Astrocyte (in vitro differentiated cells and primary cell): ENCODE measurements at regions not wholly inside any gene's neighbourhood (a gene's known extent, or its start where the extent isn't known, plus 50 kb on each side); places are given as distances from the start of the nearest gene placed in this dataset.

ENCODE experiments used
- EZH2 ChIP-seq: IDR thresholded peaks from 2 replicates; pipeline ENCODE4 v1.6.1; 2012; ENCODE audit warnings: mild to moderate bottlenecking, low read length, inconsistent platforms; ENCODE audit not compliant: insufficient read depth
- TF ChIP-seq, protein P1 (sequence below): IDR thresholded peaks from 2 replicates; pipeline ENCODE4 v1.5.1; 2011; ENCODE audit warnings: low read depth, mild to moderate bottlenecking, inconsistent platforms, low read length, moderate library complexity; ENCODE audit not compliant: insufficient read depth

GRCh38 chr7:56537952-56538351 is 421.7 kb upstream of the NUPR2 start:
- TF ChIP-seq, protein P1, sequence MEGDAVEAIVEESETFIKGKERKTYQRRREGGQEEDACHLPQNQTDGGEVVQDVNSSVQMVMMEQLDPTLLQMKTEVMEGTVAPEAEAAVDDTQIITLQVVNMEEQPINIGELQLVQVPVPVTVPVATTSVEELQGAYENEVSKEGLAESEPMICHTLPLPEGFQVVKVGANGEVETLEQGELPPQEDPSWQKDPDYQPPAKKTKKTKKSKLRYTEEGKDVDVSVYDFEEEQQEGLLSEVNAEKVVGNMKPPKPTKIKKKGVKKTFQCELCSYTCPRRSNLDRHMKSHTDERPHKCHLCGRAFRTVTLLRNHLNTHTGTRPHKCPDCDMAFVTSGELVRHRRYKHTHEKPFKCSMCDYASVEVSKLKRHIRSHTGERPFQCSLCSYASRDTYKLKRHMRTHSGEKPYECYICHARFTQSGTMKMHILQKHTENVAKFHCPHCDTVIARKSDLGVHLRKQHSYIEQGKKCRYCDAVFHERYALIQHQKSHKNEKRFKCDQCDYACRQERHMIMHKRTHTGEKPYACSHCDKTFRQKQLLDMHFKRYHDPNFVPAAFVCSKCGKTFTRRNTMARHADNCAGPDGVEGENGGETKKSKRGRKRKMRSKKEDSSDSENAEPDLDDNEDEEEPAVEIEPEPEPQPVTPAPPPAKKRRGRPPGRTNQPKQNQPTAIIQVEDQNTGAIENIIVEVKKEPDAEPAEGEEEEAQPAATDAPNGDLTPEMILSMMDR: no peak
- no peak for TF ChIP-seq EZH2
